SW480 (cell line): ENCODE measurements at regions not wholly inside any gene's neighbourhood (a gene's known extent, or its start where the extent isn't known, plus 50 kb on each side); places are given as distances from the start of the nearest gene placed in this dataset.
"Not testable (repeated sequence)": the region's sequence is repeated elsewhere in the genome, so short reads cannot be mapped to it uniquely, and the experiment has no call there.

Experiments used
- DNase-seq: peaks from one replicate; pipeline ENCODE4 v3.0.0-alpha.2; 2016; ENCODE audit warnings: low spot score

- no peak for DNase-seq
Observed at GRCh38 chr4:138798404-138798803, 217.2 kb upstream of the NOCT start.

GRCh38 chr4:138797646-138798045 is 217.9 kb upstream of the NOCT start:
- DNase-seq, result no peak

- DNase-seq, result no peak
Observed at GRCh38 chr4:138796761-138797160, 218.8 kb upstream of the NOCT start.

GRCh38 chr4:138790706-138791340 is 224.8 kb upstream of the NOCT start:
- no peak for DNase-seq

- no peak for DNase-seq
Observed at GRCh38 chr4:138789796-138790195, 225.8 kb upstream of the NOCT start.

- no peak for DNase-seq
Observed at GRCh38 chr4:138788857-138789256, 226.7 kb upstream of the NOCT start.

- DNase-seq, result no peak
Observed at GRCh38 chr4:138788267-138788790, 227.3 kb upstream of the NOCT start.

- DNase-seq, result not testable (repeated sequence)
Observed at GRCh38 chr4:138779761-138780160, 235.8 kb upstream of the NOCT start.

GRCh38 chr4:138775890-138776289 is 239.7 kb upstream of the NOCT start:
- DNase-seq, result no peak

GRCh38 chr4:138775489-138775888 is 240.1 kb upstream of the NOCT start:
- DNase-seq, result no peak

- no peak for DNase-seq
Observed at GRCh38 chr4:138774940-138775339, 240.6 kb upstream of the NOCT start.

- DNase-seq, result not testable (repeated sequence)
Observed at GRCh38 chr4:138774125-138774524, 241.5 kb upstream of the NOCT start.

- DNase-seq, result no peak
Observed at GRCh38 chr4:138773321-138773720, 242.3 kb upstream of the NOCT start.

GRCh38 chr4:138772366-138772765 is 243.2 kb upstream of the NOCT start:
- no peak for DNase-seq

GRCh38 chr4:138770818-138771217 is 244.8 kb upstream of the NOCT start:
- no peak for DNase-seq

GRCh38 chr4:138766332-138766731 is 249.2 kb upstream of the NOCT start:
- no peak for DNase-seq

GRCh38 chr4:138765442-138765841 is 250.1 kb upstream of the NOCT start:
- no peak for DNase-seq

- DNase-seq, result no peak
Observed at GRCh38 chr4:138761638-138762220, 253.9 kb upstream of the NOCT start.

GRCh38 chr4:138759554-138759902 is 256.1 kb upstream of the NOCT start:
- DNase-seq, result no peak

GRCh38 chr4:138758876-138759553 is 256.6 kb upstream of the NOCT start:
- no peak for DNase-seq

- no peak for DNase-seq
Observed at GRCh38 chr4:138758196-138758595, 257.4 kb upstream of the NOCT start.

- no peak for DNase-seq
Observed at GRCh38 chr4:138757432-138757831, 258.1 kb upstream of the NOCT start.

- DNase-seq, result no peak
Observed at GRCh38 chr4:138756519-138756918, 259.1 kb upstream of the NOCT start.
